ENCODE measurements at regions not wholly inside any gene's neighbourhood (a gene's known extent, or its start where the extent isn't known, plus 50 kb on each side); places are given as distances from the start of the nearest gene placed in this dataset.
A peak's percentile ranks its signal among the peaks of the same experiment; 100 is the strongest.
"Not testable (repeated sequence)": the region's sequence is repeated elsewhere in the genome, so short reads cannot be mapped to it uniquely, and the experiment has no call there.

DNA sequence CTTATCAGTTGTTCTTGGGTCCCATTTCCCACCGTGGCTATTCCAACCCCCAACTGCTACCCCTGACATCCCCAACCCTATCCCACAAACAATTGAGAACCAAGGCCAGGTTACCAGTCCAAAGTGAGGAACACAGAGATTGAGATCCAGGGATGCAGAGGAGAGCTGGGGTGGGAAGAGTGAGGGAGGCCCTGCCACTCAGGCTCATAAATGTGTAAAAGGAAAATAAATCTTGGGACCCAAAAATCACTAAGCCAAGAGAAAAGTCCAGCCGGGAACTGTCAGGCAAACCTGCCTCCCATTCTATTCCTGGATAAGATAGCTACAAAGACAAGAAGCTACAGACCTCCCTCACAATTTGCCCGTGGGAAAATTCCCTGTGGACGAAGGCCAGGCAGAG is 101.1 kb upstream of the DLG1 start:
- H3K4me3 ChIP-seq (replicated peaks; ENCODE audit: low read depth, low read length) = no peak overlapping the region
- TF ChIP-seq, protein P1, sequence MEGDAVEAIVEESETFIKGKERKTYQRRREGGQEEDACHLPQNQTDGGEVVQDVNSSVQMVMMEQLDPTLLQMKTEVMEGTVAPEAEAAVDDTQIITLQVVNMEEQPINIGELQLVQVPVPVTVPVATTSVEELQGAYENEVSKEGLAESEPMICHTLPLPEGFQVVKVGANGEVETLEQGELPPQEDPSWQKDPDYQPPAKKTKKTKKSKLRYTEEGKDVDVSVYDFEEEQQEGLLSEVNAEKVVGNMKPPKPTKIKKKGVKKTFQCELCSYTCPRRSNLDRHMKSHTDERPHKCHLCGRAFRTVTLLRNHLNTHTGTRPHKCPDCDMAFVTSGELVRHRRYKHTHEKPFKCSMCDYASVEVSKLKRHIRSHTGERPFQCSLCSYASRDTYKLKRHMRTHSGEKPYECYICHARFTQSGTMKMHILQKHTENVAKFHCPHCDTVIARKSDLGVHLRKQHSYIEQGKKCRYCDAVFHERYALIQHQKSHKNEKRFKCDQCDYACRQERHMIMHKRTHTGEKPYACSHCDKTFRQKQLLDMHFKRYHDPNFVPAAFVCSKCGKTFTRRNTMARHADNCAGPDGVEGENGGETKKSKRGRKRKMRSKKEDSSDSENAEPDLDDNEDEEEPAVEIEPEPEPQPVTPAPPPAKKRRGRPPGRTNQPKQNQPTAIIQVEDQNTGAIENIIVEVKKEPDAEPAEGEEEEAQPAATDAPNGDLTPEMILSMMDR (IDR thresholded peaks at IDR 0.05; ENCODE audit: low read depth, low read length, missing control alignments) = no peak
- DNase-seq (ENCODE audit: extremely low read depth, low read depth) = no peak

DNA sequence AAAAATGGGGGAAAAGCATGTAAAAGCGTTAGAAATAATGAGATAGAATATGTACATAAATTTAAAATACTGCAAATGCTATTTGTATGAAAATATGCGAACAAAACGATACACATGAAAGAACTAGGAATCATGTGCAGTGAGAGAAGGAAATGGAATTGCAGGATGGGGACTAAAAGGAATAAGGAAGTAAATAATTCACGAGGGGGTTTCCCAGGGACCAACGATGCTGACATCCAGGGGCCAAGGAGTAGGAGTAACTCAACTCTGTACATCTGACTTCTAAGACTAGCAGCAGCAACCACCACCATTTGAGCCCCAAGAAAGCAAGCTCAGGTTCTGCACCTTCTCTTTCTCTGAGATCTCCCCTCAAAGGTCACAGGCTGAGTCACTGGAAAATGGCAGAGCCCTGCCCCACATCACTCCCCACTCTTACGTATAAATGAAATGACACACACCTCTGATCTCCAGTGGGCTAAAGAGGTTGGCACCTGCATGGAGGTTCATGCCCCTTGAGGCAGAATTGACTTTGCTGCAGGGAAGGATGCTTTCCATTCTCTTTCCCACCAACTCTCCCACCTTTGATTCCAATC is 100.0 kb upstream of the DLG1 start:
- no peak overlapping the region for H3K4me3 ChIP-seq (replicated peaks; ENCODE audit: low read depth, low read length)
- no peak for DNase-seq (ENCODE audit: extremely low read depth, low read depth)
- TF ChIP-seq, protein P1 (IDR thresholded peaks at IDR 0.05; ENCODE audit: low read depth, low read length, missing control alignments) = no peak

DNA sequence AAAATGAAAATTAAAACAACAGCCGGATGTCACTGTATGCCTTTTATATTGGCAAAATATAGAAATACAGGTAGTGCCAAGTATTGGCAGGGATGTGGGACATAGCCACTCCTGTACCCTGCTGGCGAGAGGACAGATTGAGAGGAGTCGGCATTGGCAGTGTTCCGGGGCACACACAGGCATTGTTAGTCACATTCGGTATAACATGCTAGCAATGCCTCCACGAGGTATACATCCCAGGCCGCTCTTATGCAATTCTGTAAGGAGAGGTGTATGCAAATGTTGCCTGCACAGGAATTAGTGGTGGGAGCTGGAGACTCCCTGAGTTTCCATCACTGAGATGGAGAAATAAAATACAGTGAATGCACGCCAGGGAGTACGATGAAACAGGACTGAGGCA is 99.4 kb upstream of the DLG1 start:
- H3K4me3 ChIP-seq (replicated peaks; ENCODE audit: low read depth, low read length) = no peak overlapping the region
- TF ChIP-seq, protein P1 (IDR thresholded peaks at IDR 0.05; ENCODE audit: low read depth, low read length, missing control alignments) = no peak
- no peak for DNase-seq (ENCODE audit: extremely low read depth, low read depth)

DNA sequence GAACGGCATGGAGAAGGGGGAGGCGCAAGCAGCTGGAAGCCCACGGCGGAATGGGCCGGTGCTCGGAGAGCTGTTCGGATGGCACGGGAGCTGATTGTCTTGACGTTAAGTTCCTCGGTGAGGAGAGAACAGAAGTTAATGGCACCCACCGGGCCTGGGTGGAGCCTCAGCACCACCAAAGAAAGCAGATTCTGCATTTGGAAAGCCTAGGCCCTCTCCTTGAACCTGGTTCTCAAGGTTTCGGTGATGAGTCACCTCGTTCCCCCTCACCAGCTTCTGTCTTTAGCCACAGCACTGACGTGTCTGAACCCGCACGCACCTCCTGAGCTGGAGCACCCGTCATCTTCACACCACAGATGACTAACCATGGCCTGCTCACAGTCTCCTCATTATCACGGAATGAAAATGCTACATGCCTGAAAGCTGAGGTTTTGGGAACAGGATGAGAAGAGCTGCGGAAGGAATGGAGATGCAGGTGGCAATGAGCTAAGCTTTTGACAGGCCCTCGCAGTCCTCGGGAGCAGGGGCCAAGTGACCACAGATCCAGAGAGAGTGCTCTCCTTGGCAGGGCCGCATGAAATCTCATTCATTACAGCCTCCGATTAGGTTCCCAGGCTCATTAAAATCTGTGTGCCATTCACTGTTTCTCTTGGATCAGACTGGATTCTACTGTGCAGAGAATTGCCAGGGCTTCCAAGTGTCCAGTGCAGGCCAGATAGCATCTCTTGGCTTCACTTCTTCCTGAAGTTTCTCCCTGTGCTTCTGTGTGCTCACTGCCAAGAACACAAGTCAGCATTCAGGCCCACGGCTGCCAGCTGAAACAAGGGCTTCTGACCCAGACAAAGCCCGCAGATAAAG is 96.3 kb upstream of the DLG1 start:
- peak; percentile 83 for DNase-seq (ENCODE audit: extremely low read depth, low read depth)
- TF ChIP-seq, protein P1 (IDR thresholded peaks at IDR 0.05; ENCODE audit: low read depth, low read length, missing control alignments) = no peak
- no peak overlapping the region for H3K4me3 ChIP-seq (replicated peaks; ENCODE audit: low read depth, low read length)

DNA sequence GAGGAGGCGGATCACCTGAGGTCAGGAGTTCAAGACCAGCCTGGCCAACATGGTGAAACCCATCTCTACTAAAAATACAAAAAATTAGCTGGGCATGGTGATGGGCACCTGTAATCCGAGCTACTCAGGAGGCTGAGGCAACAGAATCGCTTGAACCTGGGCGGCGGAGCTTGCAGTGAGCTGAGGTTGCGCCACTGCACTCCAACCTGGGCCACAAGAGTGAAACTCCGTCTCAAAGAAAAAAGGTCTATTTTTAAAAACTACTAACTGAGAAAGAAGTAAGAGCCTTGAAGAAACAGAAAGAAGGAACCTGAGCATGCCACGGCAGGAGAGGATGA is 95.7 kb upstream of the DLG1 start:
- not testable (repeated sequence) for H3K4me3 ChIP-seq (replicated peaks; ENCODE audit: low read depth, low read length); DNase-seq (ENCODE audit: extremely low read depth, low read depth)

DNA sequence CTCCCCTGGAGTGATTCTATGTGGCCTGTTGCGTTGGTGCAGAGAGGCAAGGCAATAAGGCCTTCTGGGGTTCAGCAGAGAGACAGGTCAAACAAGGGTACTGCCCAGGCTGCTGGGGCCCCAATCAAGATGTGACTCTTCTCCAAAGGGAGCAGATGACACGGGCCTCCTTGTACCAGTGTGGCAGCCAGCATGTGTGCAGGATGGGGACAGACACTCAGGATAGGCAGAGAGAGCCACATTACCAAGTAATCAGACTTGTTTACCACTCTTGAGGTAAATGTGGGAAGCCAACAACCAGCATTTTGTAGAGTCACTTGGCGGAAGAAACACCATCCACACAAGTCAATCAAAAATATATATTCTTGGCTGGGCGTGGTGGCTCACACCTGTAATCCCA is 95.3 kb upstream of the DLG1 start:
- DNase-seq (ENCODE audit: extremely low read depth, low read depth) = no peak
- TF ChIP-seq, protein P1 (IDR thresholded peaks at IDR 0.05; ENCODE audit: low read depth, low read length, missing control alignments) = no peak
- H3K4me3 ChIP-seq (replicated peaks; ENCODE audit: low read depth, low read length) = no peak overlapping the region

DNA sequence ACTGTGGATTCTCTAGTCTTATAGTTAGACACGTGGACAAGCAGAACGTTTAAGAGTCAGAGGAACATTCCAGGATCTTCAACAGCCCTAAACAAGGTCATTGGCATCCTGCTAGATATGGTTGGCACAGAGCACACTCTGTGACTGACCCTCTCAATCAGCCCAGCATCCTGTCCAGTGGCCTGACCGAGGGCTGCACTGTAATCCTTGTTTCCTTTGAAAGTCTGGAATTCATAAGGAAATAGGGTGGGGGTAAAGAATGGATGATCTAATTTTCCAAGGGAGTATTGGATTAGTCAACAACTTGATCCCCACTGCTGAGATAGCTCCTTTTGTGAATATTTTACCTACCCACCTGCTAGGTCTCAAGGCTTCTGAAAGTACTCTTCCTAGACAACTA is 94.5 kb upstream of the DLG1 start:
- DNase-seq (ENCODE audit: extremely low read depth, low read depth) = no peak
- no peak overlapping the region for H3K4me3 ChIP-seq (replicated peaks; ENCODE audit: low read depth, low read length)
- TF ChIP-seq, protein P1 (IDR thresholded peaks at IDR 0.05; ENCODE audit: low read depth, low read length, missing control alignments) = no peak

Measured in HFF-Myc (cell line).